ENCODE measurements at regions not wholly inside any gene's neighbourhood (a gene's known extent, or its start where the extent isn't known, plus 50 kb on each side); places are given as distances from the start of the nearest gene placed in this dataset.
A peak's percentile ranks its signal among the peaks of the same experiment; 100 is the strongest.

GRCh38 chr1:58982259-58982998 lies 198.6 kb upstream of the JUN start:
- Histone ChIP-seq H3K4me1 (peaks cover 13 to 19% of the 10 kb centered on the region in 2 donors), H3K4me3 (replicated peaks in 1 of 3) (no peak overlapping the region), H3K27ac (no peak overlapping the region), H3K36me3 (no peaks in the 10 kb centered on the region), H3K9me3 (no peaks in the 10 kb centered on the region), H3K27me3 (no peaks in the 10 kb centered on the region)
- no peak for DNase-seq
- TF ChIP-seq CTCF (IDR thresholded peaks at IDR 0.05), result no peak
- no peak for TF ChIP-seq POLR2A (IDR thresholded peaks at IDR 0.05)
- intact Hi-C loops (cut with DNase I), result no loop called here
- 63% methylated on average over 8 of the region's 8 CpGs for WGBS, 2 donors

DNA sequence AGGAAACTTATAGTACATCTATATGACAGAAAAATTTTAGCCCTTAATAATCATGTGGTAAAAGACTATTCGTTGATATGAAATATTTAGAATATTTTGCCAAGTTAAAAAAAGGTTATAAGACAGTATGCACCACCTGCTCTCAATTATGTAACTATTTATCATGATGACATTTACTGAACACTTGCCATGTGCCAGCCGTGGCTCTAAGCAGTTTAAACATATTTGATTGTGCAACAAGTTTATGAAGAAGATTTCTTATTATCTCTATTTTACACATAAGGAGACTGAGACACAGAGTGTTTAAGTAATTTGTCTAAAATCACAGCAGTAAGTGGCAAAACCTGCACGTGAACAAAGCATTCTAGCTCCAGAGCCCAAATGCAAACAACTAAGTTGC lies 199.3 kb upstream of the JUN start:
- peaks cover 13 to 19% of the 10 kb centered on the region in 2 donors for H3K4me1 ChIP-seq
- no peak overlapping the region for H3K4me3 ChIP-seq (replicated peaks in 1 of 3)
- intact Hi-C loops (cut with DNase I), result no loop called here
- 65 to 73% methylated on average over 3 of the region's 3 CpGs for WGBS, 2 donors
- TF ChIP-seq CTCF (IDR thresholded peaks at IDR 0.05) (no peak), POLR2A (IDR thresholded peaks at IDR 0.05) (no peak)
- H3K9me3 ChIP-seq, result no peaks in the 10 kb centered on the region
- H3K27ac ChIP-seq, result peak overlapping the region in 1 of 3 donors; percentile 14
- H3K36me3 ChIP-seq, result no peaks in the 10 kb centered on the region
- H3K27me3 ChIP-seq, result no peaks in the 10 kb centered on the region
- DNase-seq, result no peak

GRCh38 chr1:58983633-58984245 lies 199.9 kb upstream of the JUN start:
- DNase-seq, result no peak
- intact Hi-C loops (cut with DNase I), result no loop called here
- H3K4me3 ChIP-seq (replicated peaks in 1 of 3), result no peak overlapping the region
- H3K36me3 ChIP-seq, result no peaks in the 10 kb centered on the region
- no peak for TF ChIP-seq POLR2A (IDR thresholded peaks at IDR 0.05)
- TF ChIP-seq CTCF (IDR thresholded peaks at IDR 0.05), result no peak
- H3K9me3 ChIP-seq, result no peaks in the 10 kb centered on the region
- H3K4me1 ChIP-seq, result peaks cover 13 to 19% of the 10 kb centered on the region in 2 donors
- peak overlapping the region in 1 of 3 donors; percentile 14 for H3K27ac ChIP-seq
- 45 to 55% methylated on average over 2 of the region's 2 CpGs for WGBS, 2 donors
- no peaks in the 10 kb centered on the region for H3K27me3 ChIP-seq

GRCh38 chr1:58986996-58987767 lies 203.3 kb upstream of the JUN start:
- H3K4me3 ChIP-seq (replicated peaks in 1 of 3), result no peak overlapping the region
- H3K36me3 ChIP-seq, result no peaks in the 10 kb centered on the region
- intact Hi-C loops (cut with DNase I), result no loop called here
- WGBS, 2 donors, result 79 to 81% methylated on average over 4 of the region's 4 CpGs
- DNase-seq, result no peak
- no peaks in the 10 kb centered on the region for H3K9me3 ChIP-seq
- TF ChIP-seq POLR2A (IDR thresholded peaks at IDR 0.05), result no peak
- TF ChIP-seq CTCF (IDR thresholded peaks at IDR 0.05), result no peak
- peaks cover 12 to 20% of the 10 kb centered on the region in 2 donors for H3K4me1 ChIP-seq
- H3K27me3 ChIP-seq, result no peaks in the 10 kb centered on the region
- H3K27ac ChIP-seq, result no peak overlapping the region

- intact Hi-C loops (cut with DNase I), result no loop called here
- peaks cover under 1 to 6% of the 10 kb centered on the region in 2 donors for H3K4me1 ChIP-seq
Measured at GRCh38 chr1:58988752-58989151, 204.9 kb upstream of the JUN start.

More at GRCh38 chr1:58988752-58989151, 204.9 kb upstream of the JUN start:
- DNase-seq, result no peak
- H3K9me3 ChIP-seq, result no peaks in the 10 kb centered on the region
- TF ChIP-seq CTCF (IDR thresholded peaks at IDR 0.05), result no peak
- no peak for TF ChIP-seq POLR2A (IDR thresholded peaks at IDR 0.05)
- H3K27ac ChIP-seq, result no peak overlapping the region
- no peak overlapping the region for H3K4me3 ChIP-seq (replicated peaks in 1 of 3)
- no peaks in the 10 kb centered on the region for H3K27me3 ChIP-seq
- no peaks in the 10 kb centered on the region for H3K36me3 ChIP-seq

Data from thyroid gland (tissue), 4 donors.